Esophagus muscularis mucosa (tissue), 4 donors: ENCODE measurements at regions not wholly inside any gene's neighbourhood (a gene's known extent, or its start where the extent isn't known, plus 50 kb on each side); places are given as distances from the start of the nearest gene placed in this dataset.

Experiments
- CTCF ChIP-seq, 3 experiments: fragments of 200-600 bp in 2 of 3; fragments of 450-650 bp in 1 of 3; sonication (generic) in 2 of 3; IDR thresholded peaks; one replicate each; pipeline ENCODE4 v1.5.1; 2017 to 2019; ENCODE audit warnings: antibody characterized with exemption in 3 of 3, mild to moderate bottlenecking in 2 of 3, moderate library complexity in 1 of 3
- EP300 ChIP-seq: sonication (generic); formaldehyde crosslinking; IDR thresholded peaks from one replicate; pipeline ENCODE4 v1.6.1; 2017; ENCODE audit warnings: antibody characterized with exemption
- POLR2A ChIP-seq: fragments of 450-650 bp; IDR thresholded peaks from one replicate; pipeline ENCODE4 v1.6.1; 2017; ENCODE audit warnings: antibody characterized with exemption, moderate library complexity, mild to moderate bottlenecking, low read depth
- POLR2AphosphoS5 ChIP-seq, 2 donors: sonication (generic); formaldehyde crosslinking; IDR thresholded peaks; one replicate each; pipeline ENCODE4 v1.6.1; 2017; ENCODE audit warnings: antibody characterized with exemption in 2 of 2

GRCh38 chr4:132275583-132276121 lies 873.4 kb upstream of the PCDH10 start:
- TF ChIP-seq POLR2A (no peak), CTCF (IDR thresholded peaks at IDR 0.05) (no peak), EP300 (no peak), POLR2AphosphoS5 (IDR thresholded peaks at IDR 0.05) (no peak)
